Motor neuron (in vitro differentiated cells): ENCODE measurements at regions not wholly inside any gene's neighbourhood (a gene's known extent, or its start where the extent isn't known, plus 50 kb on each side); places are given as distances from the start of the nearest gene placed in this dataset.

Source experiments
- ATAC-seq, 8 experiments: fragments of 200-7000 bp; cut with Tn5 transposase; replicated peaks in 6 of 8; 2 replicates each; pipeline ENCODE4 v1.8.0; 2021; ENCODE audit warnings: mild to moderate bottlenecking in 8 of 8, moderate library complexity in 8 of 8
- H3K27ac ChIP-seq, 2 donors: fragments of 250-450 bp; sonication (Bioruptor Pico); 2 replicates each; pipeline ENCODE4 v1.9.0; 2021; ENCODE audit warnings: antibody characterized with exemption in 2 of 2, mild to moderate bottlenecking in 2 of 2, moderate library complexity in 1 of 2
- H3K4me1 ChIP-seq, 2 donors: fragments of 250-450 bp; sonication (Bioruptor Pico); replicated peaks in 1 of 2; 2 replicates each; pipeline ENCODE4 v1.6.1; 2021; ENCODE audit warnings: antibody characterized with exemption in 2 of 2, mild to moderate bottlenecking in 2 of 2, moderate library complexity in 1 of 2
- H3K4me3 ChIP-seq, 5 donors: fragments of 250-450 bp; sonication (Bioruptor Pico); 2 replicates each; pipeline ENCODE4 v1.9.0; 2021; ENCODE audit warnings: antibody characterized with exemption in 5 of 5, mild to moderate bottlenecking in 5 of 5, moderate library complexity in 4 of 5
- WGBS, 10 experiments: fragments of 450-650 bp; shearing (Covaris generic); methylation state at CpG; one replicate each; pipeline ENCODE4 v1.0.0; 2022; 5-methylcytosine and 5-hydroxymethylcytosine counted together
- in situ Hi-C, 9 experiments: fragments of 400-800 bp; cut with MboI; loops; one replicate each; pipeline ENCODE4 v1.15.0; 2021; ENCODE audit warnings: low sequenced_read_pairs in 9 of 9, low pct_unique_long_range_greater_than_20kb in 2 of 9; ENCODE audit not compliant: unreplicated experiment in 9 of 9

DNA sequence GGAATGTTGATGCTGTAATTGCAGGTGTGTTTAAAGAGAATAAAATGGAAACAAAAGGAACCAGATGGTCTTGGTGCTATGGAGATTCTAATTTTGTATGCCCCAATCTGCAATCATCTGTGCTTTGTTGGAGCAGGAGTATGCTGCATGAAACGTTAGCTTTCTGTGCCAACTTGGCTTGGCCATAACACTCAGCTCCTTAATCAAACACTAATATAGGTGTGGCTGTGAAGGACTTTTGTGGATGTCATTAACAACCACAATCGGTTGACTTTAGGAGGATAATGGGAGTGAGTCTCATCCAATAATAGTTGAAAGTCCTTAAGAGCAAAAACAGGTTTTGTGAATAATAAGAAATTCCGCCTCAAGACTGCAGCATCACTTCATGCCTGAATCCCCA lies 399.2 kb downstream of the NLGN4X start:
- WGBS, 10 experiments = 0 to 92% (median 58%) methylated on average over 1 to 2 of the region's 3 CpGs; no CpG with 5 or more reads in 6 of the 10 experiments
- in situ Hi-C loops = no loop called here
- H3K4me1 ChIP-seq = no peaks in the 10 kb centered on the region

GRCh38 chrX:5829060-5829459 lies 399.6 kb downstream of the NLGN4X start:
- in situ Hi-C loops = no loop called here
- no peak overlapping the region for H3K4me3 ChIP-seq
- no peak for ATAC-seq
- no peak overlapping the region for H3K27ac ChIP-seq
- H3K4me1 ChIP-seq = no peaks in the 10 kb centered on the region
- WGBS, 10 experiments = 0 to 86% (median 0%) methylated on average over 1 to 6 of the region's 6 CpGs; no CpG with 5 or more reads in 5 of the 10 experiments

More for the DNA sequence above, 399.2 kb downstream of the NLGN4X start:
- no peak for ATAC-seq
- no peak overlapping the region for H3K4me3 ChIP-seq
- no peak overlapping the region for H3K27ac ChIP-seq

- ATAC-seq = peak in 5 of 8 experiments; percentile 57 to 72 (median 70)
- no peak overlapping the region for H3K4me3 ChIP-seq
- H3K4me1 ChIP-seq = peaks cover 2 to 3% of the 10 kb centered on the region in 2 donors
- 0 to 13% methylated on average over 1 to 3 of the region's 6 CpGs; no CpG with 5 or more reads in 8 of the 10 experiments for WGBS, 10 experiments
- H3K27ac ChIP-seq = peak overlapping the region in 1 of 2 donors; percentile 63
- in situ Hi-C loops = no loop called here
Measured at GRCh38 chrX:5823903-5824302, 404.8 kb downstream of the NLGN4X start.

DNA sequence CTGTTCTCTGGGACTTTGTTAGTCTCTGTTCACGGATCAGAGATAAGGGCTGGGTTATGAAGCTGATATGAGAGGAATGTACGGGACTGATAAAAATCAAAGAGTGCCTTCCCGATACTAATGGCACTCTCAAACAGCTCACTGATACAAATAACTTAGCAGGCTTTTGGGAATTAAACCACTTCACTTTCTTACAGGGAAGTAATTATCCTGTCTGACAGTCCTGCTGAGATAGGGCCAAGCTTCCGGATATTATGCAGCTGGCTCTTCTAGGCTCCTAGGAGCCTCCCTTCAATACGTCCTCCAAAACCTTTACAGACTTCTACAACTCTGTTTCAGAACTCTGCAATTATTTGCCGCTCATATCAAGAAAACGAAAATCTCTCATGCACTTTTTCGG lies 418.0 kb downstream of the NLGN4X start:
- Histone ChIP-seq H3K27ac (no peak overlapping the region), H3K4me3 (no peak overlapping the region), H3K4me1 (no peaks in the 10 kb centered on the region)
- ATAC-seq = no peak
- in situ Hi-C loops = no loop called here
- WGBS, 10 experiments = 0 to 100% (median 75%) methylated on average over 1 to 5 of the region's 8 CpGs; no CpG with 5 or more reads in 4 of the 10 experiments

DNA sequence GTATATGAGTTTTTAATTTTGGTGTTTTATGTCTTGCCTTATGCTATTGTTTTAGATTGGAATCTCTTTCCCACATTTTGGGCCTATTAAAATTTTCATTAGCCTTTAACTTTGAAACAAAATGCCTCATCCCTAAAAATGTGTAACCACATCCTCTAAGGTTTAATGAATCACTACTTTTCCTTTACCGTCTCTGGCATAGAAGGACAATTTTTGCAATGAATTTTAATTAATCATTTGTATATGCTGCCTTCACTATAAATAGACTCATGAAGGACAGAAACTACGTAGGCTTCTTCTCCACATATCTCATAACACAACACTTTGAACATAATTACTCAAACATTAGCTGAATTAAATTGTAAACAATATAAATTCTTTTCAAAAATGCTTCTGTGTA lies 421.5 kb downstream of the NLGN4X start:
- H3K27ac ChIP-seq = no peak overlapping the region
- no peak for ATAC-seq
- no peak overlapping the region for H3K4me3 ChIP-seq
- in situ Hi-C loops = no loop called here
- 0 to 100% (median 69%) methylated on average over 1 to 2 of the region's 2 CpGs; no CpG with 5 or more reads in 2 of the 10 experiments for WGBS, 10 experiments
- no peaks in the 10 kb centered on the region for H3K4me1 ChIP-seq

- 0 to 86% (median 71%) methylated on average over 1 of the region's 1 CpG; no CpG with 5 or more reads in 5 of the 10 experiments for WGBS, 10 experiments
- in situ Hi-C loops = no loop called here
- no peak for ATAC-seq
- Histone ChIP-seq H3K4me1 (no peaks in the 10 kb centered on the region), H3K27ac (no peak overlapping the region), H3K4me3 (no peak overlapping the region)
Measured at GRCh38 chrX:5802391-5802790, 426.3 kb downstream of the NLGN4X start.

GRCh38 chrX:5791721-5792120 lies 436.9 kb downstream of the NLGN4X start:
- Histone ChIP-seq H3K27ac (no peak overlapping the region), H3K4me3 (no peak overlapping the region), H3K4me1 (no peaks in the 10 kb centered on the region)
- WGBS, 10 experiments = 88 to 100% (median 100%) methylated on average over 1 to 4 of the region's 4 CpGs; no CpG with 5 or more reads in 7 of the 10 experiments
- ATAC-seq = no peak
- in situ Hi-C loops = no loop called here

- H3K4me1 ChIP-seq = no peaks in the 10 kb centered on the region
- no peak overlapping the region for H3K4me3 ChIP-seq
- in situ Hi-C loops = no loop called here
- no peak for ATAC-seq
- 0 to 100% (median 69%) methylated on average over 1 to 4 of the region's 4 CpGs; no CpG with 5 or more reads in 4 of the 10 experiments for WGBS, 10 experiments
- H3K27ac ChIP-seq = no peak overlapping the region
Measured at GRCh38 chrX:5788910-5789309, 439.8 kb downstream of the NLGN4X start.

DNA sequence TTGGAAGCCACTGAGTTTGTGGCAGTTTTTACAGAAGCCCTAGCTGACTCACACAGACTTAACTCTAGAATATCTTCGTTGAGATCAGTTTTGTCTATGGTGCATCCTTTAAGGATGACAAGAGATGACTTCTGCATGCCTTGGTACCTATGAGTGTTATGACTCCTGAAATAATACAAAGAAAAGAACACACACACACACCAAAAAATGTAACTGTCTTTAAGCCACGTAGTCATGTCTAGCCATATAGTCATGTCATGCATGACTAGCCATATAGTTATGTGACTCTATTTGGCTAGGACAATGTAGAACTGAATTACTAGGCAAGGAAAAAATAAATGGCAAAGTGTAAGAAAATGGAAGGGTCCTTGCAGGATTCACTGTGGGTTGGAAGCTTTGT lies 447.8 kb downstream of the NLGN4X start:
- Histone ChIP-seq H3K4me3 (no peak overlapping the region), H3K27ac (no peak overlapping the region), H3K4me1 (no peaks in the 10 kb centered on the region)
- in situ Hi-C loops = no loop called here
- ATAC-seq = no peak
- 0 to 75% methylated on average over 2 of the region's 2 CpGs; no CpG with 5 or more reads in 8 of the 10 experiments for WGBS, 10 experiments

- H3K4me3 ChIP-seq = no peak overlapping the region
- ATAC-seq = no peak
- 0 to 100% (median 0%) methylated on average over 1 to 3 of the region's 5 CpGs; no CpG with 5 or more reads in 4 of the 10 experiments for WGBS, 10 experiments
- H3K27ac ChIP-seq = no peak overlapping the region
- H3K4me1 ChIP-seq = no peaks in the 10 kb centered on the region
- in situ Hi-C loops = no loop called here
Measured at GRCh38 chrX:5775846-5776430, 452.7 kb downstream of the NLGN4X start.

DNA sequence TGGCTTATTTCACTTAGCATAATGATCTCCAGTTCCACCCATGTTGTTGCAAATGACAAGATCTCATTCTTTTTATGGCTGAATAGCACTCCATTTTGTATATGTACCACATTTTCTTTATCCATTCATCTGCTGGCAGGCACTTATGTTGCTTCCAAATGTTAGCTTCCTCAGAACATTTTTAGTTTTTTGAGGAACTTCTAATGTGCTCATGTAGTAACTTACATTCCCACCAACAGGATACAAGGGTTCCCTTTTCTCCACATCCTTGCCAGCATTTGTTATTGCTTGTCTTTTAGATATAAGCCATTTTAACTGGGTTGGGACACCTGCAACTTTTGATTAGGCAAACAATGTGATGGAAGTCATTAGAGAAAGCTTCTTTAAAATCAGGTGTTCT lies 454.2 kb downstream of the NLGN4X start:
- Histone ChIP-seq H3K27ac (no peak overlapping the region), H3K4me1 (no peaks in the 10 kb centered on the region), H3K4me3 (no peak overlapping the region)
- in situ Hi-C loops = no loop called here
- no peak for ATAC-seq

DNA sequence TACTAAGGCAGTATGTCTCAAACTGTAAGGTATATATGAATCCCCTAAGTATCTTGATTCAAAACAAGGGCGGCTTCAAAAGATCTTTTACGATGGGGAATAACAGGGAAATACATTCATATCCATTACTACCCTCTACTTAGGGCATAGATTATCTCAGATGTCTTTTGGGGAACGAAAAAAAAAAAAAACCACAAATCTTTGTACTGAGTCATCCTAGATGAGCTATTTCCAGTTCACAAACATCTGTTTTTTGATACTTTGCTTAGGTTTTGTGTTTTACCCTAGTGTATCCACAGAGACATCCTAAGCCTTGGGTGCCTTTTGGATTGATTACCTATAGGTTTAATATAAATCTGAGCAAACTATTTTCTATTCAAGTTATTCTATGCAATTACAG lies 457.2 kb downstream of the NLGN4X start:
- in situ Hi-C loops = no loop called here
- Histone ChIP-seq H3K27ac (no peak overlapping the region), H3K4me3 (no peak overlapping the region), H3K4me1 (no peaks in the 10 kb centered on the region)
- 0 to 100% (median 8%) methylated on average over 1 of the region's 3 CpGs; no CpG with 5 or more reads in 6 of the 10 experiments for WGBS, 10 experiments
- ATAC-seq = no peak

DNA sequence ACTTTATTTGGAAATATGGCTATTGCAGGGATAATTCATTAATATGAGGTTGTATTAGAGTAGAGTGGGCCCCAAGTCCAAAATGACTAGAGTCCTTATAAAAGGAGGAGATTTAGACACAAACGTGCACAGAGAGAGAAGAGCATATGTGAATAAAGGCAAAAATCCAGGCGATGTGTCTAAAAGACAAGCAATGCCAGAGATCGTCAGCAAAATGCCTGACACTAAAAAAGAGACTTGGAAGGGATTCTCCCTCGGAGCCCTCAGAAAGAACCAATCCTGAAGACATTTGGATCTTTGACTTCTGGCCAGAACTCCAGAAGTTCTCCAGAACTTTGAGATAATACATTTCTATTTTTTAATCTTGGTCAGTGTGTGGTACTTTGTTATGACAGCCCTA lies 472.1 kb downstream of the NLGN4X start:
- in situ Hi-C loops = no loop called here
- WGBS, 10 experiments = 0 to 100% (median 20%) methylated on average over 1 to 4 of the region's 4 CpGs; no CpG with 5 or more reads in 5 of the 10 experiments
- Histone ChIP-seq H3K4me3 (no peak overlapping the region), H3K27ac (no peak overlapping the region), H3K4me1 (no peaks in the 10 kb centered on the region)
- ATAC-seq = no peak

- 17 to 86% (median 67%) methylated on average over 1 to 4 of the region's 4 CpGs; no CpG with 5 or more reads in 3 of the 10 experiments for WGBS, 10 experiments
- ATAC-seq = no peak
- in situ Hi-C loops = no loop called here
- Histone ChIP-seq H3K4me3 (no peak overlapping the region), H3K27ac (no peak overlapping the region), H3K4me1 (no peaks in the 10 kb centered on the region)
Measured at GRCh38 chrX:5753291-5753690, 475.4 kb downstream of the NLGN4X start.
